GM20431 (cell line): ENCODE measurements at regions not wholly inside any gene's neighbourhood (a gene's known extent, or its start where the extent isn't known, plus 50 kb on each side); places are given as distances from the start of the nearest gene placed in this dataset.
"Not testable (repeated sequence)": the region's sequence is repeated elsewhere in the genome, so short reads cannot be mapped to it uniquely, and the experiment has no call there.

Experiments
- in situ Hi-C: fragments of 300-500 bp; cut with MseI, MboI; formaldehyde crosslinking; loops from one replicate; pipeline ENCODE4 v1.15.0; 2020; ENCODE audit warnings: low sequenced_read_pairs; ENCODE audit not compliant: unreplicated experiment

GRCh38 chr10:21463436-21463835, 62.0 kb downstream of the SKIDA1 start:
- in situ Hi-C loops, result no loop called here

GRCh38 chr10:21458126-21458871, 67.2 kb downstream of the SKIDA1 start:
- in situ Hi-C loops, result no loop called here

GRCh38 chr10:21456160-21456559, 69.3 kb downstream of the SKIDA1 start:
- in situ Hi-C loops, result no loop called here

GRCh38 chr10:21452203-21452602, 73.3 kb downstream of the SKIDA1 start:
- in situ Hi-C loops, result no loop called here

GRCh38 chr10:21449288-21449966, 76.1 kb downstream of the SKIDA1 start:
- in situ Hi-C loops, result no loop called here

GRCh38 chr10:21445163-21445562, 80.3 kb downstream of the SKIDA1 start:
- in situ Hi-C loops, result no loop called here

- in situ Hi-C loops, result no loop called here
These were observed 83.9 kb downstream of the SKIDA1 start for GRCh38 chr10:21441625-21442024.

- in situ Hi-C loops, result not testable (repeated sequence)
These were observed 86.6 kb downstream of the SKIDA1 start for GRCh38 chr10:21438914-21439313.

- in situ Hi-C loops, result no loop called here
These were observed 87.6 kb downstream of the SKIDA1 start for GRCh38 chr10:21437770-21438382.

GRCh38 chr10:21432266-21432665, 93.2 kb downstream of the SKIDA1 start:
- in situ Hi-C loops, result no loop called here

GRCh38 chr10:21431799-21432198, 93.7 kb downstream of the SKIDA1 start:
- in situ Hi-C loops, result no loop called here

GRCh38 chr10:21427804-21428481, 97.5 kb downstream of the SKIDA1 start:
- in situ Hi-C loops, result no loop called here

- in situ Hi-C loops, result no loop called here
These were observed 101.0 kb downstream of the SKIDA1 start for GRCh38 chr10:21424459-21424861.

- in situ Hi-C loops, result no loop called here
These were observed 101.6 kb downstream of the SKIDA1 start for GRCh38 chr10:21423850-21424249.

- in situ Hi-C loops, result no loop called here
These were observed 102.1 kb downstream of the SKIDA1 start for GRCh38 chr10:21423338-21423737.

- in situ Hi-C loops, result no loop called here
These were observed 103.7 kb downstream of the SKIDA1 start for GRCh38 chr10:21421794-21422193.

- in situ Hi-C loops, result no loop called here
These were observed 104.5 kb downstream of the SKIDA1 start for GRCh38 chr10:21421016-21421415.

GRCh38 chr10:21418981-21419576, 106.4 kb downstream of the SKIDA1 start:
- in situ Hi-C loops, result not testable (repeated sequence)

GRCh38 chr10:21417172-21417712, 108.2 kb downstream of the SKIDA1 start:
- in situ Hi-C loops, result no loop called here

- in situ Hi-C loops, result no loop called here
These were observed 111.8 kb downstream of the SKIDA1 start for GRCh38 chr10:21413680-21414079.
